Erythroblast (primary cell): ENCODE measurements at regions not wholly inside any gene's neighbourhood (a gene's known extent, or its start where the extent isn't known, plus 50 kb on each side); places are given as distances from the start of the nearest gene placed in this dataset.

ENCODE experiments used
- GATA1 ChIP-seq: IDR thresholded peaks from 2 replicates; pipeline ENCODE4 v1.6.1; 2011; ENCODE audit warnings: low read depth, mild to moderate bottlenecking, control low read depth, low read length, moderate library complexity
- POLR2A ChIP-seq: IDR thresholded peaks from 2 replicates; pipeline ENCODE4 v1.6.1; 2011; ENCODE audit warnings: mild to moderate bottlenecking, low read length

DNA sequence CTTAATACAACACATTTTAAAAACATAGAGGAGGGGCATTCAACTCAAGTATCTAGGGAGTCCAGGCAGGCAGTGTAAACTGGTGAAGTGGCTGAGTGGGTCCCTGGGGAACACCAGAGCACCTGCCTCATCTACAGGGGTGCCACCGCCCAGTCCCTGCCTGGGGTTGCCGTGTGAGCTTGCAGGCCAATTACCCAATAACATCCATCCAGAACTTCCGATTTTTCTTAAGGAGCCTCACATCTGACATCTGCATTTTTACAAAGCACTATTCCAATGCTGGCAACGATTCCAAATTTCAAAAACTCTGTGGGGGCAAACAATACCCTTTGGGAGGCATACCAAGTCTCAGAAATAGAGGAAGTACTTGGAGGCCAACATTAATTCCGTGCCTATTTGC, 288.4 kb upstream of the TSHZ2 start:
- TF ChIP-seq POLR2A (no peak), GATA1 (no peak)
